WTC11 (cell line): ENCODE measurements at regions not wholly inside any gene's neighbourhood (a gene's known extent, or its start where the extent isn't known, plus 50 kb on each side); places are given as distances from the start of the nearest gene placed in this dataset.

Source experiments
- NR1H2 ChIP-seq: sonication (generic); formaldehyde crosslinking; IDR thresholded peaks from 2 replicates; pipeline ENCODE4 v1.9.0; 2021; ENCODE audit warnings: mild to moderate bottlenecking, moderate library complexity, missing genetic modification reagents
- SMAD3 ChIP-seq: sonication (generic); formaldehyde crosslinking; IDR thresholded peaks from 2 replicates; pipeline ENCODE4 v1.8.0; 2022; ENCODE audit warnings: missing genetic modification reagents, mild to moderate bottlenecking, borderline replicate concordance
- ZNF263 ChIP-seq: sonication (generic); formaldehyde crosslinking; IDR thresholded peaks from 2 replicates; pipeline ENCODE4 v1.8.1; 2022; ENCODE audit warnings: low read depth, mild to moderate bottlenecking, moderate library complexity, missing genetic modification reagents
- TF ChIP-seq, protein P1 (sequence below): fragments of 200-600 bp; IDR thresholded peaks from 2 replicates; pipeline ENCODE4 v1.8.0; 2022; ENCODE audit warnings: antibody characterized with exemption
- TF ChIP-seq, protein P2 (sequence below): sonication (generic); formaldehyde crosslinking; IDR thresholded peaks from 2 replicates; pipeline ENCODE4 v1.8.0; 2022; ENCODE audit warnings: missing genetic modification reagents
- TF ChIP-seq, protein P3 (sequence below): sonication (generic); formaldehyde crosslinking; IDR thresholded peaks from 2 replicates; pipeline ENCODE4 v1.8.0; 2022; ENCODE audit warnings: mild to moderate bottlenecking, missing genetic modification reagents
- TF ChIP-seq, protein P4 (sequence below): sonication (generic); formaldehyde crosslinking; IDR thresholded peaks from 2 replicates; pipeline ENCODE4 v1.8.1; 2023; ENCODE audit warnings: mild to moderate bottlenecking, missing genetic modification reagents

DNA sequence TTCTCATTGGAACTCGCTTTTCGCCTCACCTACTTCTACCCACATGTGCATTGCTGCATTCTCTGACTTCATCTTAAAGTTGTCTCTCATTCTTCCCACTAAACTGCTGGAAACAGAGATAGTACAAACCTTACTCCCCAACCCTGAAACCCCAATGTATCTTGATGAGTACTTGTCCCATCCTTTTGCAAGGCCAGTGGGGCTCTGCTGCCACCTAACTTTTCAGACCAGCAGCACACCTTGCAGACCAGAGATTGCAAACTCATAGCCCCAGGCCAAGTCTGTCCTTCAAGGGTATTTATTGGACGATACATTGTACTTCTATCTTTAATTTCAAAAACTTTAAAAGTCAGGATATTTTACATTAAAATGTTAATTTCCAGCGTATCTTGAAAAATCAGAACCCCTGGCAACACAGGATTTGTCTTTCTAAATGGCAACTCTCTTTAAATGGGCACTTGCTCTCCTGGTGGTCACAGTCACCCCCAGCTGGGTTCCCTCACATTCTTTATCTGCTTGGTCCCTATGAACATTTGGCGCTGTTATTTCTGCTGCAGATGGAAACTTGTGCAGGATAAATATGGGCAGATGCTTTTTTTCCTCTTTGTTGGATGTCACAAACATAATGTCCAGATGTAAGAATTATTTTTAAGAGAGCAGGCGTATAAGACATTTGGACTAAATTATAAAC, 83.9 kb downstream of the SOD2 start:
- TF ChIP-seq, protein P1, sequence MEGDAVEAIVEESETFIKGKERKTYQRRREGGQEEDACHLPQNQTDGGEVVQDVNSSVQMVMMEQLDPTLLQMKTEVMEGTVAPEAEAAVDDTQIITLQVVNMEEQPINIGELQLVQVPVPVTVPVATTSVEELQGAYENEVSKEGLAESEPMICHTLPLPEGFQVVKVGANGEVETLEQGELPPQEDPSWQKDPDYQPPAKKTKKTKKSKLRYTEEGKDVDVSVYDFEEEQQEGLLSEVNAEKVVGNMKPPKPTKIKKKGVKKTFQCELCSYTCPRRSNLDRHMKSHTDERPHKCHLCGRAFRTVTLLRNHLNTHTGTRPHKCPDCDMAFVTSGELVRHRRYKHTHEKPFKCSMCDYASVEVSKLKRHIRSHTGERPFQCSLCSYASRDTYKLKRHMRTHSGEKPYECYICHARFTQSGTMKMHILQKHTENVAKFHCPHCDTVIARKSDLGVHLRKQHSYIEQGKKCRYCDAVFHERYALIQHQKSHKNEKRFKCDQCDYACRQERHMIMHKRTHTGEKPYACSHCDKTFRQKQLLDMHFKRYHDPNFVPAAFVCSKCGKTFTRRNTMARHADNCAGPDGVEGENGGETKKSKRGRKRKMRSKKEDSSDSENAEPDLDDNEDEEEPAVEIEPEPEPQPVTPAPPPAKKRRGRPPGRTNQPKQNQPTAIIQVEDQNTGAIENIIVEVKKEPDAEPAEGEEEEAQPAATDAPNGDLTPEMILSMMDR = peak; percentile 47; the same call in 1 of the 2 replicates
- TF ChIP-seq, protein P2, sequence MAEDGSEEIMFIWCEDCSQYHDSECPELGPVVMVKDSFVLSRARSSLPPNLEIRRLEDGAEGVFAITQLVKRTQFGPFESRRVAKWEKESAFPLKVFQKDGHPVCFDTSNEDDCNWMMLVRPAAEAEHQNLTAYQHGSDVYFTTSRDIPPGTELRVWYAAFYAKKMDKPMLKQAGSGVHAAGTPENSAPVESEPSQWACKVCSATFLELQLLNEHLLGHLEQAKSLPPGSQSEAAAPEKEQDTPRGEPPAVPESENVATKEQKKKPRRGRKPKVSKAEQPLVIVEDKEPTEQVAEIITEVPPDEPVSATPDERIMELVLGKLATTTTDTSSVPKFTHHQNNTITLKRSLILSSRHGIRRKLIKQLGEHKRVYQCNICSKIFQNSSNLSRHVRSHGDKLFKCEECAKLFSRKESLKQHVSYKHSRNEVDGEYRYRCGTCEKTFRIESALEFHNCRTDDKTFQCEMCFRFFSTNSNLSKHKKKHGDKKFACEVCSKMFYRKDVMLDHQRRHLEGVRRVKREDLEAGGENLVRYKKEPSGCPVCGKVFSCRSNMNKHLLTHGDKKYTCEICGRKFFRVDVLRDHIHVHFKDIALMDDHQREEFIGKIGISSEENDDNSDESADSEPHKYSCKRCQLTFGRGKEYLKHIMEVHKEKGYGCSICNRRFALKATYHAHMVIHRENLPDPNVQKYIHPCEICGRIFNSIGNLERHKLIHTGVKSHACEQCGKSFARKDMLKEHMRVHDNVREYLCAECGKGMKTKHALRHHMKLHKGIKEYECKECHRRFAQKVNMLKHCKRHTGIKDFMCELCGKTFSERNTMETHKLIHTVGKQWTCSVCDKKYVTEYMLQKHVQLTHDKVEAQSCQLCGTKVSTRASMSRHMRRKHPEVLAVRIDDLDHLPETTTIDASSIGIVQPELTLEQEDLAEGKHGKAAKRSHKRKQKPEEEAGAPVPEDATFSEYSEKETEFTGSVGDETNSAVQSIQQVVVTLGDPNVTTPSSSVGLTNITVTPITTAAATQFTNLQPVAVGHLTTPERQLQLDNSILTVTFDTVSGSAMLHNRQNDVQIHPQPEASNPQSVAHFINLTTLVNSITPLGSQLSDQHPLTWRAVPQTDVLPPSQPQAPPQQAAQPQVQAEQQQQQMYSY (CRISPR knock-in tag) = no peak
- TF ChIP-seq, protein P3, sequence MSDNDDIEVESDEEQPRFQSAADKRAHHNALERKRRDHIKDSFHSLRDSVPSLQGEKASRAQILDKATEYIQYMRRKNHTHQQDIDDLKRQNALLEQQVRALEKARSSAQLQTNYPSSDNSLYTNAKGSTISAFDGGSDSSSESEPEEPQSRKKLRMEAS (CRISPR knock-in tag) = no peak
- TF ChIP-seq ZNF263 (CRISPR knock-in tag) = no peak
- TF ChIP-seq, protein P4, sequence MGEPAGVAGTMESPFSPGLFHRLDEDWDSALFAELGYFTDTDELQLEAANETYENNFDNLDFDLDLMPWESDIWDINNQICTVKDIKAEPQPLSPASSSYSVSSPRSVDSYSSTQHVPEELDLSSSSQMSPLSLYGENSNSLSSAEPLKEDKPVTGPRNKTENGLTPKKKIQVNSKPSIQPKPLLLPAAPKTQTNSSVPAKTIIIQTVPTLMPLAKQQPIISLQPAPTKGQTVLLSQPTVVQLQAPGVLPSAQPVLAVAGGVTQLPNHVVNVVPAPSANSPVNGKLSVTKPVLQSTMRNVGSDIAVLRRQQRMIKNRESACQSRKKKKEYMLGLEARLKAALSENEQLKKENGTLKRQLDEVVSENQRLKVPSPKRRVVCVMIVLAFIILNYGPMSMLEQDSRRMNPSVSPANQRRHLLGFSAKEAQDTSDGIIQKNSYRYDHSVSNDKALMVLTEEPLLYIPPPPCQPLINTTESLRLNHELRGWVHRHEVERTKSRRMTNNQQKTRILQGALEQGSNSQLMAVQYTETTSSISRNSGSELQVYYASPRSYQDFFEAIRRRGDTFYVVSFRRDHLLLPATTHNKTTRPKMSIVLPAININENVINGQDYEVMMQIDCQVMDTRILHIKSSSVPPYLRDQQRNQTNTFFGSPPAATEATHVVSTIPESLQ = no peak
- no peak for TF ChIP-seq NR1H2 (CRISPR knock-in tag)
- no peak for TF ChIP-seq SMAD3 (CRISPR knock-in tag)
